ENCODE measurements at regions not wholly inside any gene's neighbourhood (a gene's known extent, or its start where the extent isn't known, plus 50 kb on each side); places are given as distances from the start of the nearest gene placed in this dataset.
A peak's percentile ranks its signal among the peaks of the same experiment; 100 is the strongest.

GRCh38 chr10:2754943-2755342, 312.4 kb upstream of the PFKP start:
- intact Hi-C loops (cut with micrococcal nuclease): no loop called here
- Histone ChIP-seq H3K36me3 (no peaks in the 10 kb centered on the region), H3K27ac (replicated peaks) (no peak overlapping the region), H3K4me3 (no peak overlapping the region), H3K4me1 (no peaks in the 10 kb centered on the region), H3K27me3 (ENCODE audit: low read depth) (peaks cover 27% of the 10 kb centered on the region), H3K9me3 (replicated peaks) (no peaks in the 10 kb centered on the region)
- TF ChIP-seq CTCF (IDR thresholded peaks at IDR 0.05; ENCODE audit: borderline replicate concordance): no peak
- DNase-seq: no peak

- intact Hi-C loops (cut with micrococcal nuclease): no loop called here
- no peaks in the 10 kb centered on the region for H3K36me3 ChIP-seq
- DNase-seq: no peak
Observed at GRCh38 chr10:2748287-2748686, 319.1 kb upstream of the PFKP start.

GRCh38 chr10:2746638-2747037, 320.7 kb upstream of the PFKP start:
- H3K36me3 ChIP-seq: no peaks in the 10 kb centered on the region
- intact Hi-C loops (cut with micrococcal nuclease): no loop called here
- no peak overlapping the region for H3K4me3 ChIP-seq

More at GRCh38 chr10:2748287-2748686, 319.1 kb upstream of the PFKP start:
- no peak for TF ChIP-seq CTCF (IDR thresholded peaks at IDR 0.05; ENCODE audit: borderline replicate concordance)
- Histone ChIP-seq H3K27me3 (ENCODE audit: low read depth) (peaks cover 57% of the 10 kb centered on the region), H3K4me3 (no peak overlapping the region), H3K27ac (replicated peaks) (no peak overlapping the region), H3K4me1 (no peaks in the 10 kb centered on the region), H3K9me3 (replicated peaks) (no peaks in the 10 kb centered on the region)

GRCh38 chr10:2745666-2746065, 321.7 kb upstream of the PFKP start:
- H3K4me1 ChIP-seq: no peaks in the 10 kb centered on the region
- intact Hi-C loops (cut with micrococcal nuclease): no loop called here
- peaks cover 43% of the 10 kb centered on the region for H3K27me3 ChIP-seq (ENCODE audit: low read depth)

More at GRCh38 chr10:2746638-2747037, 320.7 kb upstream of the PFKP start:
- TF ChIP-seq CTCF (IDR thresholded peaks at IDR 0.05; ENCODE audit: borderline replicate concordance): no peak
- Histone ChIP-seq H3K9me3 (replicated peaks) (no peaks in the 10 kb centered on the region), H3K27me3 (ENCODE audit: low read depth) (peaks cover 52% of the 10 kb centered on the region), H3K4me1 (no peaks in the 10 kb centered on the region), H3K27ac (replicated peaks) (no peak overlapping the region)
- no peak for DNase-seq

GRCh38 chr10:2744547-2745200, 322.7 kb upstream of the PFKP start:
- DNase-seq: no peak
- no peaks in the 10 kb centered on the region for H3K36me3 ChIP-seq
- H3K27me3 ChIP-seq (ENCODE audit: low read depth): peaks cover 34% of the 10 kb centered on the region
- H3K9me3 ChIP-seq (replicated peaks): no peaks in the 10 kb centered on the region
- intact Hi-C loops (cut with micrococcal nuclease): no loop called here
- H3K4me1 ChIP-seq: no peaks in the 10 kb centered on the region
- H3K27ac ChIP-seq (replicated peaks): no peak overlapping the region
- no peak for TF ChIP-seq CTCF (IDR thresholded peaks at IDR 0.05; ENCODE audit: borderline replicate concordance)
- peak overlapping the region; percentile 47 for H3K4me3 ChIP-seq

More at GRCh38 chr10:2745666-2746065, 321.7 kb upstream of the PFKP start:
- H3K36me3 ChIP-seq: no peaks in the 10 kb centered on the region
- H3K27ac ChIP-seq (replicated peaks): no peak overlapping the region
- H3K9me3 ChIP-seq (replicated peaks): no peaks in the 10 kb centered on the region
- no peak for DNase-seq
- no peak overlapping the region for H3K4me3 ChIP-seq
- no peak for TF ChIP-seq CTCF (IDR thresholded peaks at IDR 0.05; ENCODE audit: borderline replicate concordance)

Measured in left ventricle myocardium inferior (tissue), 1 donor.